ENCODE measurements at regions not wholly inside any gene's neighbourhood (a gene's known extent, or its start where the extent isn't known, plus 50 kb on each side); places are given as distances from the start of the nearest gene placed in this dataset.
A peak's percentile ranks its signal among the peaks of the same experiment; 100 is the strongest.

DNA sequence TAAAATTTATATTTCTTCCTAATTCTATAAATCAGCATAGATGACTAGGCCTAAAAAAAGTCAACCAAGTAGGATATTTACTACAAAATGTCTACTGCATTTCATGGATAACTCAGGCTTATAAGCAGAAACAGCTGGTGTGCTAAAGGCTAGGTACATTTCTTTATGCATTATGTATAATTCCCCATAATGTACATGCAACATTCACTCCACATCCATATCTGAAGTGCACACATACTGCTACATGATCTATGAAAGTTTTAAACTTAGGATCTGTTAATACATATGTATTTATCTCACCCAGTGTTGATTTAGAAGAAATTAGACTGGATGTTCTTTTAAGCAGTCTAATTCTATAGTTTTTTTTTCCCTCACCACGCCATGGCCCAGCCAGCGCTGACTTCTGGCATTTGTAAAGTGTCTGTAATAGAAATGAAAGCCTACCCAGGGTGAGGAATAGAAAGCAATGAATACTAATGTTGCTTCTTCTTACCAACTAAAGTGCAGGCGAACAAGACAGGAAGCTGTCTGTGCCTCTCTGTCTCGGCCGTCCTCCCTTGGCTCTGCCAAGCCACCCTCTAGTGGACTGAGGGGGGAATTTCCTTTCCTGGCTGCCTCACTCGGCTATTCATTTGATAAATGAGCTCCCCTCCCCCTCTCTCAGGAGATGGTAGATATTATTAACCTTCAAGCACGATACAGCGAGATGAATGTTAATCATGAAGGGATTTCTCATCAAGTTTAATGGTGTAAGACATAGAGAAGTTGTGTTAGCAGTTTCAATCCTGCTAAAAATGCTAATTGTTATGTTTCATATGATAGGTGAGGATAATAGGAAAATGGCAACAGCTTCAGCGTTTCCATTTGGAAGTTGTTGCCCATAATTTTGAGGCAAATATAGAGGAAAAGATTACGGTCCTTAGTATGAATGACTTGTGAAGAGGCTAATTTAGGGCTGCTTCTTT lies 384.5 kb downstream of the MTX2 start:
- DNase-seq = peak; percentile 79

DNA sequence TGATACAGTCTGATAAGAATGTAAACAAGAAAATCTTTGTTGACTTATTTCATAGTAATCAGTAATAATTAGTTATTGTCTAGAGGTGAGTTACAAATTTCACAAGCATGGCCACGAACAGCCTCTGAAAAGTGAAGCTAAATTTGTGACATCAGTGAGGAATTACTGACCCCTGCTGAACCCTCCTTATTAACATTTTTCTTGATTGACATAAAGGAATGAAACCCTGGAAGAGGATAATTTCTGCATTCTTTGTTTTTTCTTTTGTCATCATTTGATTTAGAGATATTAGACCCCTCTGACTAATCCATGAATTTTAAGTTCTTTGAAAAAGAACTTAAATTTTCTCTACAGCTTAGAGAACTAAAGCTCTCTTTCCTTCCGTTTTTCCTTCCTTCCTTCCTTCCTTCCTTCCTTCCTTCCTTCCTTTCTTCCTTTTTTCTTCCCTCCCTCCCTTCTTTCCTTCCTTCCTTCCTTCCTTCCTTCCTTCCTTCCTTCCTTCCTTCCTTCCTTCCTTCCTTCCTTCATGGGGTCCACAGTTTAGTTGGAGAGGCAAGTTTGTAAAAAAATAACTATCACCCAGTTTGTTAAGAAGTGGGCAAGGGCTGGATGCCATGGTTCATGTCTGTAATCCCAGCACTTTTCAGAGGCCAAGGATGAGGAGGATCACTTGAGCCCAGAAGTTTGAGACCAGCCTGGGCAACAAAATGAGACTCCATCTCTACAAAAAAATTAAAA lies 387.0 kb downstream of the MTX2 start:
- no peak for DNase-seq

DNA sequence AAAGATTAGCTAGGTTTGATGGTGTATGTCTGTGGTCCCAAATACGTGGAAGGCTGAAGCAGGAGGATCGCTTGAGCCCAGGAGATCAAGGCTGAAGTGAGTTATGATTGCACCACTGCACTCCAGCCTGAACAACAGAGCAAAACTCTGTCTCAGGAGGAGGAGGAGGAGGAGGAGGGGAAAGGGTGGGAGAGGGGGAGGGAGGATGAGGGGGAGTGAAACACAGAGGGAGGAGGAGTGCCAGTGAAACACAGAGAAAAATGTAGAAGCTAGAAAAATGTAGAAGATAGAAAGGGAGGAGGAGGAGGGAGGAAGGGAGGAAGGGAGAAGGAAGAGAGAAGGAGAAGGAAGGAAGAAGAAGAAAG lies 387.5 kb downstream of the MTX2 start:
- DNase-seq = no peak

DNA sequence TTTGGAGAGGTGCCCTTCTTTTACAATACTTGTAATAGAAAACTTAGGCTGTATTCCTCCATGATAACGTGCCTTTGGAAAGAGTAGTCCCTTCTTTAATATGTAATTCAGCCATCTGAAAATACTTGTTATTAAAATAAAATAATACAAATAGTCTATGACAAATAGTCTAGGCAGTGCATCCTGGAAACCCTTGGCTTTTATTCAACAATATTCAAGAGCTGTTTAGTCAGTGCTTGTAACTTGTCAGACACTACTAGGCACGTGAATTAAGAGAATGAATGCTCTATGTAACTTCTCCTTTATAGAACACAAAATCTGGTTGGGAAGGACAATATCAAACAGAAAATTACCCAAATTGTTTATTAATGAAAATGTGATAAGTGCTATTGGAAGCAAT lies 388.2 kb downstream of the MTX2 start:
- no peak for DNase-seq

DNA sequence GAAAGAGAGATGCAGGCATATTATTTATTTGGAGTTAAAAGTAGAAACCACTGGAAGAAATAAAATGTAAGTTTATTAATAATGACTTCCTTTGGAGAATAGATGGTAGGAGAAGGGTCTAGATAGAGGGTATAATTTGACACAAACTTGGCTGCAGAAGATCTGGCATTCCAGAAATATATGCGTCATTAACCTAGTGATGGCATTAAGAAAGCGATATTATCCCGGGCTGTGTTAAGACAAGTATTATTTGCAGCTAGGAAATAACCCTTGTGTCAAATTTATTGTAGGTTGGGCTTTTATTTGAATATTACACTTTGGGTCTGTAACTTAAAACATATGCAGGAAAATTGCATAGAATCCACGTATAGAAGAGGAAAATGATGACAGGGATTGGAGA lies 389.5 kb downstream of the MTX2 start:
- no peak for DNase-seq

DNA sequence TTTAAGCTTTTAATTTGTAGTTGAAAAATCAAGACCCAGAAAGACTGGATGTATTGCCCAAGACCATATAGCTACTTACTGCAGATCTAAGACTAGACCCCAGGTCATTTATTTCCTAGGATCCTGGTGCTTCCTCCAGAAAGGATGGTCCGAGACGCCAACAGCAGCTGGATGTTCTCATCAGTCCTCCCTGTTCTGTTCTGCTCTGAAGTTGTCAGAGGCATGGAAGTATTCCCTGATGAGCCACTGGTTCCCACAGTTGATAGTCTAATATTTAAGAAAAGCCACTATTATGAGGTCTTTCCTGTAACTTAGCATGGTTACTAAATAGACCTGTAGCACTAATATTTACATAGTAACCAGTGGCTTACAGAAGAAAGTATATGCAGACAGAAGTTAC lies 393.5 kb downstream of the MTX2 start:
- no peak for DNase-seq

DNA sequence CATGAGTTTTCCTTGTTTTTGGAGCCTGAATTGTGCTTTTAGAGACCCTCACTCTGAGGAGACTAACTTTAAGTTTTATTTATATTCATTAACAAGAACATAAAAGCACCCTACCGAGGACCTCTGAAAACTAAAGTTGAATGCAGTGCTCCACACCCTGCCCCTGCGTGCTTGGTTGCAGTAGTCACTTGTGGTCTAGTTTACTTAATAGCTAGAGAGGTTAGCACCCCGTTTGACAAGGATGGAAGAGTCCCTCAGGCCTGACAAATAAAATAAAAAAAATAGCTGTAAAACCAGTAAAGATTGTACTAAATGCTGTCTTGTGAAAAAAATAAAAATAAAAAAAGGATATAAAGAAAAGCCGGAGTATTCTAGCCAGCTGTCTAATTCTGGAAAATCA lies 395.2 kb downstream of the MTX2 start:
- no peak for DNase-seq

DNA sequence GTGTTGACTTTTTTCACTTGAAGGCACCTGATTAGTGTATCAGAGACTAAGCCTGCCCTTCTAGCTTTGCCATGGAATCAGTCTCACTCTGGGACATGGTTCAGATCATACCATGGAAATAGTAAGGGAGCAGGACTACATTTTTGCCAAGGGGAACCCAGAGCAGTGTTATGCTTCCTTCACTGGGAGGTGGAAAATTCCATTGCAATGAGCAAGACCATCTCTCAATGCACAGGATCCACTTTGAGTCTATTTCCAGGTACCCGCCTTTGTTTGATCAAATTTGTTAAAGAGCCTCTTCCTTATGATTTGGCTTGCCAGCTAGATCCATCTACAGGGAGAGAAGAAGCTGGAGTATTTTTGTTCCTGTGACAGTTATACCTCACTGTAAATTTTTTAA lies 395.8 kb downstream of the MTX2 start:
- DNase-seq = no peak

DNA sequence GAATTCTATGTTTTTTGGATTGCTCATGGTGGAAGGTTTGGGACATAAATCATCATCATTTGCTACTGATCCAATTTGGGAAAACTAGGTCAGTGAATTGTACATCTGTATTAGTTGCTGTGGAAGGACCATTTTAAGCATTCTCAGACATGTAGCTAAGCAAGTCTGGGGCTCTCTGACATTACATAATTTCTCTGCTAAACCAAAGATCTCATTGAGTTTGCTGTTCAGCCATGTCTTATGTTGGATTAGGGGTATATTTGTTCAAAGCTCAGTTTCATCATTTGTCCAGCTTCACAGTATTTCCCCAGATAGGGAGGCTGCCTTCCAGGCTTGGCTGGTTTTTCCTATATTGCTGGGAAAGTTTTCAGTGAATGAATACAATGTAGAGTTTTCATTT lies 399.7 kb downstream of the MTX2 start:
- DNase-seq = no peak

DNA sequence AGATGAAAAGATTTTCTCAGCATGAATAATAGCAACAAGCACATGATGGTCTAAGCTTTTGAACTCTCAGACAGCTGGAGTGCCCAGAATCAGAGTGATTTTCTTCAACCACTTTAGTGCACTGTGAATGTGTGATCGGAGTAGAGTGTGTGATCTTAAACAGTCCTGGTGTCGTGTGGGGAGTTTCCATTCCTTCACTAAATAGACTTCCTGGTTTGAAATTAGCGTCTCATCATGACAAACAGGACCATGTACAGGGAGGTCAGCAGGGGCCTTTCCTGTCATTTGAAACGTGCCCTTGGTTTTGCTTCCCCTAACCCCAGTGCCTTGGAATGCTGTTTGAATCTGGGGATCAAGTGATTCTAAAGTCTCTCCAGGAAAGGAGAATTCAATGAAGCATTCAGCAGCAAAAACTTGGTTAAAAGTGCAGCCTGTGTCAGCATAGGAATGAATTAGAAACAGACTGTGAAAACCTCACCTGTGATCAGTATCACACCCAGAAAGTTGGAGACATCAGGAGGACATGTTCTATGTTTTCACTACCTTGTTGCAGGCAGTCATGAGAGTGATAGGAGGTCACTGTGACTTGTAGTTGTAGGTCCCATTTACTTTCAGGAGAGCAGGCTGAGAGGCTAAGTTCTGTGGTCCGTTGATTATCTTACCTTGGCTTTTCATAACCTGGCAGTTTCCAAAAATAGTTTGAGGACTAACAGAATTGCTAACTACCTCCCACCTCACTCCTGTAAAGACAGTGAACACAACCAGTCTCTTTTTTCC lies 400.3 kb downstream of the MTX2 start:
- no peak for DNase-seq

DNA sequence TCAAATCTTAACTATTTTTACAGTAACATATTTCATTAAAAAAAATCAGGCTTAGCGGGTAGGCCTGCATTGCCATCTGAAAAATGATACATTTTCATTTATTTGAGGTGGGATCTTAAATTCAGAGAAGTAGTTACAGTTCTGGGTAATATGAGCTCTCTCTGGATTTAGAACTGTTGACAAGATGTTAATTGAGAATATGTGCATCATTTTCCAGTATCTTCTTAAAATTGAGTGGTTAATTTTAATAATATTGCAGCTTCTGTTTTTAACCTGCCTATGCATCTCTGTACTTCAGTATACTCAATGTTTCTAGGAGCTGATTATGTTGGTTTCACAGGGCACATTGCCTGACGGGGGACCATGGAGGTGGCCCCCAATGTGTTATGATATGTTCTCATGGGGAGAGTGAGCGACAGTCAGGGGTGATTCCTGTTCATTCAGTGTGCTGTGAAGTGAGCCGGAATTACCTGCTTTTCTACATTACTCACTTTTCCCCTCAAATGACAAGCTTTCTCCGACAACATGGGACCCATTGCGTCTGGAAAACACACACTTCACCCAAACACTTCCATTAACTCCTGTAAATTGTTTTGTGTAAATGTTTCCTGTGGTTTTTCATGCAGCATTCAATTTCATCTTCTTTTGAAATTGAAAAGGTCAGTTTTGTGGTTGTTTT lies 406.2 kb downstream of the MTX2 start:
- no peak for DNase-seq

DNA sequence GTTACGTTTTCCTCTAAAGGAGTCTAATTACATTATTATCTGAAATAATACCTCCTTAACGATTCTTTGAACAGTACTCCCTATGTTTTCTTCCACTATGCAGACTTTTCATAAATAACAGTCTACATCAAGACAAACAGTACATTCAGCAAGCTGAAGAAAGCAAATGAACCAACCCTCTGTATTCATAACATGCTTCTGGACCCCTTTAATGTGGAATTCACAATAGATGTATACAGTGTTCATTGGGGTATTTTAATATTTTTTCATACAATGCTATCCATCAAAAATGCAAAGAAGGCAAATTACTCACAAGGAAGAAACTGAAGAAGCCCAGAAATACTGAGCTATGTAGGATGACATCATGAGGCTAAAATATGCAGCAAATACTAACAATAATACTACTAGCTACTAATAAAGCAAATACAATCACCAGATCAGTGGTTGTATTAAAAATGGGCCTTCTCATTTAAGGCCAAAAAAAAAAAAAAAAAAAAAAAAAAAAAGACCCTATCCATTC lies 408.6 kb downstream of the MTX2 start:
- DNase-seq = no peak

DNA sequence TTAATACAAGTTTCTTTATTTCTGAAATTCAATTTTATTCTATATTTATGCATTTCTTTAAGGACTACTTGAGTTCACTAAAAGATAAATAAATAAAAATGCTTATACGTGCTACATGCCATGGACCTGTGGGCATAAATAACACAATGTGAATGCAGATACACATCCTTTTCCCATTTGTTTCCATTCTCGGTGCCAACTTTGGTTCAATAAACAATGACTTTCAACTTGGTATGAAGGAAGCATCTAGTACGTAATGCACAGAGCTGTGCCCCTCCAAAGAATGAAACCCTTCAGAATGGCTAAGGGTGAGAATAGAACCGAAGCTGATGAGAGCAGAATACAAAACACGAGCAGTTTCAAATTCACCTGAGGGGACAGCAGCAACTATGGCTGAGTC lies 409.3 kb downstream of the MTX2 start:
- DNase-seq = no peak

DNA sequence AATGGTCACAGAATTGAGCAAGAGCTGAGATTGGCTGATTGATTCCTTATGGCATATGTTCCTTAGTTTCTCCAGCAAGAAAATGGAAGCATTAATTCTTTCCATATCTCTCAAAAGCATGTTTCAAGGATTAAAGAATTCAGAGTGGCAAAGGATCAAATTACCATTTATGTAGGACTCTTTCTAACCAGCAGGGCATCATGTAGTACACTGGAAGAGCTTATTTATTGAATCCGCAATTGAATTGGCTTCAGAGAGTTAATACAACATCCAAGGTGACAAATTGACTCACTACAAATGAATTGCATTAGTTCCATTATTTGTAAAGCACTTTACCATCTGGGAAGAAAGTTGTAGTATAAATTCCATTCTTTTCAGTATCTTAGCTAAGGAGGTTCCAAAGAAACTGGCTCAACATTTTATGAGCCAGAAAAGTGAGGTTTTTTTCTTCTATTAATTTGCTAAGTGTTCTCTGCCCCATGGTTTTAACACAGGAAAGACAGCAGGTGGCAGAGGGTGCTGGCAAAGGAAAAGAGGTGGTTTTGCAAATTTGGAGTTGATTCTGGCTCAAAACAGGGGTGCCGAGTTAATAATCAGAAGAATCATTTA lies 409.9 kb downstream of the MTX2 start:
- DNase-seq = no peak

DNA sequence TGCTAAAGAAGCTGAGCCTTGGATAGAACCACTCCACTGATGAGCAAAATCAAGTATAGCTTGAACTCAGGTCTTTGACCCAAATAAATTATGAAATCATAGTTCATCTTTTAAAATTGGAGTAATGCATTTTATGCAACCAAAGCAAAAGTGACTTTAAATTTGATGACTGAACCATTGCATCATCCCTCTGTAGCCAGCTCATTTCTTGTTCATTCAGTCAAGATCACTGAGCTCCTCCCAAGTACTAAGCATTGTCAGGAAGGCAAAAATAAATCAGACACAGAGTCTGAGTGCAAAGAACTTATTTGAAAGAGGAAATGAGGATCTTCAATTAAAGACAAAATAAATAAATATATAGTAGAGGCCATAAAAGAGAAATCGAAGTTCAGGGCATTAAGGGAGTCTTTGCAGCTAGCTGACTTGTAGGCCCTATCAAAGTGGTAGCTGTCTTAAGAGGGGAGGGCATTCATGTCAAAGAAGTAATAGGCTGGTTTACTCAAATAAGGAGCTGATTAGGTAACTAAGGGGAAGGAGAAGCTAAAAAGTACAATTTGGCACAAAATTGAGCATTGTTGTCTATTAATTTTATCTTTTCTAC lies 411.8 kb downstream of the MTX2 start:
- DNase-seq = no peak

DNA sequence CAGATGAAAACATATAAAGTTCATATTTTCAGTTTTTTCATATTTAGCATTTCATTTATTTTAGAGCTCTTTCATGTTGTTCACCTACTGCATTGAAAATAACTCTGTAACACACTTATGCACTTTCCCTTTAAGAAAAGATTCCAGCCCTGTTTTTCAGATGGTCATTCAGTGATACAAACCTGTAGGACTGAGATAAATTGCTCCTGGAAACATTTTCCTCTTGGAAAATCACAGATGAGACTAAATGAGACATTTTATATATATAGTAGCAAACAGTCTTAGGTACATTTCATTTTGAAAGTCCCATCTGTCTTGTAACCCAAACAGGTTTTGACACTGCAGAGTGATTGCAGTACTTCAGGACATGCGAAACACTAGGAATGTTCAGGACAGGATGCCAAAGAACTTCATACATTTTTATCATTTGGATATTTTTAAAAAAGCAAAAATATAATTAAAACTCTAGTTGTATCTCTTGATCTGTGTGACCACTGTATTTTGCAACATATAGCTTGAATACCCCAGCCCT lies 412.4 kb downstream of the MTX2 start:
- no peak for DNase-seq

DNA sequence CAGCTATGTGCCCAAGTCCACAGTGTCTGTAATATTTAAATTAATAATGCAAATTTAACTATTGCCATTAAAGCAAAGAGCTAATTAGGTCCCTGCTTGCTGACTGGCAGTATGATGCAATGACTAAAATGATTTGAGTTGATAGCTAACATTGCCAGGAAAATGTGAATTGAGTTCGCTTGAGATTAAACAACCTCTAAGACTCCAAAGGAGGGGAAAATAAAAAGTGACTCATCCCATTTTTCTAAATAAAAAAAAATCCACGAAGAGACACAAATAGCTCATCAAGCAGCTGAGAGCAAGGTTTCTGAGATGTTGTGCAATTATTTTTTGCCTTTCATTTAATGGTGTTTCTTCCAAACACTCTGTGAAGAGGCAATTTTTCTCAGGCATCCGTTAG lies 413.0 kb downstream of the MTX2 start:
- DNase-seq = no peak

DNA sequence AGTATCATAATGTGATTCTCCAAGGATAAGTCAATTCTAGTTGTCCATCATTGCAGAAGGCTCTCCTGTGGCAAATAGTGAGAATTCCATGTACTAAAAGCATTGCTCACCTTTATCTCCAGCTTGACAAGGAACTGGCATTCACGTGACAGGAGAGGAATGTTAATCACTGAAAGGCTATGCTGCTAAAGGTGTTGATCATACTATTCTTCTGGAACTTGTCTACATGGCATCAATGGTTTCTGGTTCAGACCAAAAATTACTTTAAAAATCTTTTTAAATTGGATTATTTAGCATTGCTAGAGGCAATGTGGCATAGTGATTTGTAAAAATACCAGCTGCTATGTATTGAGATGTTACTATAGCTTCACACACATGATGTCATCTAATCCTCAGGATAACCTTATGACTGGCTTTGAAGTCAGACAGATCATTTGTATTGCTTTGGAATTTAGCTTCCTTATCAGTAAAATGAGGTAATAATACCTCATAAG lies 414.4 kb downstream of the MTX2 start:
- no peak for DNase-seq

DNA sequence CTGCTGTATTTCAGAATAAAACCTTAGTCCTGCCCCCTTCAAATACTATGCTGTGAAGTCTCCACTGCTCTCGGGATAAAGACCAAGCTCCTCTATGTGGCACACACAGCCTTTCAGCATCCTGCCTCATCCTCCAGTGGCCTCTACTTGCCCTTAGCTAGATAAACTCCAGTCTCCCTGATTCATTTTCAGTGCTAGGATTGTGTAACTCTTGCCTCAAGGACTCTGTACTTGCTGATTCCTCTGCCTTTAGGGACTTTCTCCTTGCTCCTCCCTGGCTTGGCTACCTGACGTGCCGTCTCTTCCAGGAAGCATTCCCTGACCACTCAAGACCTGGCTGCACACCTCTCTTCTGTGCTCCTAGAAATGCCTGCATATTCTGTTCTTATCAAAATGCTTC lies 416.7 kb downstream of the MTX2 start:
- DNase-seq = no peak

DNA sequence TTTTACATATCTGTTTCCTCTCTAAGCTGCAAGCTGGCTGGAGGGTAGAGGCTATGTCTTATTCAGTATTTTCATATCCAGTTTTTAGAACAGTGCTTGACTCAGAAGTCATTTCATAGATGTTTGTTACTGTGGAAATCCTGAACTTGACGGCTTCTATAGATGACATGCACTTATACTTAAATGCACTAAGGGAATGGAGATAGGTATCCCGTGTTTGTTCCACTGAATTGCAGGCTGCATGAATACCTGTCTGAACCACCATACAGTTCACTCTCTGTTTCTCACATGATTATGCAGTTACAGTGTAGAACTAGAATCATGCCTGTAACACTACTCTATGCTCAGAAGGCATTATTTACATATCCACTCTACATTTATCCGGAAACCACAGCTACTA lies 417.1 kb downstream of the MTX2 start:
- DNase-seq = no peak

DNA sequence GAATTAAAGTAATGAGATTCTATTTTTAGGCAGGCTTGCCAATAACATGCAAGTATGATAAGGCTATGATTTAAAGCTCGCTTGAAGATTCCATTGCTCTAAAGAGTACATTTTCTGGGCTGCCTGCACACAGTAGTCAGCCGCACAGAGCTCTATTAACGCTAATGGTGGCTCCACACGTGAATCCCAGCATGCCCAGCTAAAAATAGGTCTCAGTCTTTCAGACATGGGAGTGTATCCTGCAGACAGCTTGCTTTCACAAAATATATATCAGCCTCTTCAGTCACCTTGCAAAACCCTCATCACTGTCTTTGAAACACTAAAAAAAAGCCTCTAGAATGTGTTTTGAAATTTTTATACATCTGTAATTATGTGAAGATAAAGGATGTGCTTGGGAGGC lies 418.1 kb downstream of the MTX2 start:
- DNase-seq = no peak

All from NCI-H1436 (cell line).